ENCODE measurements at regions not wholly inside any gene's neighbourhood (a gene's known extent, or its start where the extent isn't known, plus 50 kb on each side); places are given as distances from the start of the nearest gene placed in this dataset.

DNA sequence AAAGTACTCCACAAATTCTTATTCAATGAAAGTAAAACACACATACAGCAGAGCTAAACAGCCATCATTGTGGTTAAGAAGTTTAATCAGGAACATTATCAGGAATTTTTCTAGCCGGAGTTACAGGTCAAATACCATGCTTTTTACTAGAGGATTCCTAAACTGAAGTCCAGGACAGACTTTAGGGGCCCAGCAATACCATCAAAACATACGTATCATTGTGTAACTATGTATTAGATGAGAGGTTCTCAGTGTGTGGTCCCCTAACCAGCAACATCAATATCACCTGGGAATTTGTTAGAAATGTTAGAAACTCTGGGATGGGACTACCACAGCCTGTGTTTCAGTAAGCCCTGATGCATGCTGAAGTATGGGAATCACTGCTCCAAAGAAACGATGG lies 404.2 kb upstream of the IL12A start:
- Histone ChIP-seq H3K79me2 (ENCODE audit: low read length) (no peaks in the 10 kb centered on the region), H3K4me3 (ENCODE audit: low read length) (no peak overlapping the region), H2AFZ (ENCODE audit: low read length) (no peak overlapping the region), H3K4me1 (ENCODE audit: low read length) (no peaks in the 10 kb centered on the region), H3K9ac (ENCODE audit: low read length) (no peak overlapping the region), H3K4me2 (ENCODE audit: low read depth, low read length, poor library complexity, severe bottlenecking) (no peak overlapping the region), H3K9me3 (ENCODE audit: low read length) (no peaks in the 10 kb centered on the region), H3K27ac (ENCODE audit: low read length) (no peak overlapping the region), H3K36me3 (ENCODE audit: insufficient read depth, low read length) (no peaks in the 10 kb centered on the region), H3K9me2 (replicated peaks; ENCODE audit: insufficient read depth, low read length) (no peaks in the 10 kb centered on the region), H4K20me1 (ENCODE audit: insufficient read depth, low read depth, low read length) (no peaks in the 10 kb centered on the region), H3K27me3 (ENCODE audit: low read length) (no peaks in the 10 kb centered on the region)
- no peak for DNase-seq

DNA sequence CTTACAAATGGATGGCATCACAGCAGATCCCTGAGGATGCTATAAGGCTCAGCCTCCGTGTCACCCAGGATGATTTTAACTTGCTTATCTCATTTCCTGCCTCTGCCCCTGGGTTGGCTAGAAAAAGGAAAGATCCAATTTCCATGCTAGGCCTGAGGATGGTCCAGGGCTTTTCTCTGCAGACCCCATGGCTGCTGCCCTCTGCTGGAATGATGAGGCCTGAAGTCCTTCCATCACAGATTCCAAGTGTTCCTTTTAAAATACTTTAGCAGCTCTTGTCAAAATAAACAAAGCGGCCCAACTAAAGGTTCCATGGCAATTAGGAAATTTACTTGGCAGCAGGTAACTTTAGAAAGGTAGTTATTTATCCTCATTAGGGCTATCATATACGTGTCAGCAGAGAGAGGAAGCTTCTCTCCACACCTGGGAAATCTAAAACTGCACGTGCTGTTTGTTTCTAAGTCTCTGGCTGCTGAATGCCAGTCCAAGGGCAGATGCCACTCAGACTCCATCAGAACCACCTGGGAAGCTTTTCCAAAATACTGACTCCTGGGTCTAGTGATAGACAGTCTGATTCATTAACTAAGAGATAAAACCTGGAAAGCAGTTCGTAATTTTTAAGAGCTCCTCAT lies 401.9 kb upstream of the IL12A start:
- Histone ChIP-seq H3K36me3 (ENCODE audit: insufficient read depth, low read length) (no peaks in the 10 kb centered on the region), H3K4me2 (ENCODE audit: low read depth, low read length, poor library complexity, severe bottlenecking) (no peak overlapping the region), H3K9me3 (ENCODE audit: low read length) (no peaks in the 10 kb centered on the region), H4K20me1 (ENCODE audit: insufficient read depth, low read depth, low read length) (no peaks in the 10 kb centered on the region), H2AFZ (ENCODE audit: low read length) (no peak overlapping the region), H3K79me2 (ENCODE audit: low read length) (no peaks in the 10 kb centered on the region), H3K9ac (ENCODE audit: low read length) (no peak overlapping the region), H3K9me2 (replicated peaks; ENCODE audit: insufficient read depth, low read length) (no peaks in the 10 kb centered on the region), H3K4me1 (ENCODE audit: low read length) (no peaks in the 10 kb centered on the region), H3K27me3 (ENCODE audit: low read length) (no peaks in the 10 kb centered on the region), H3K27ac (ENCODE audit: low read length) (no peak overlapping the region), H3K4me3 (ENCODE audit: low read length) (no peak overlapping the region)
- no peak for DNase-seq

DNA sequence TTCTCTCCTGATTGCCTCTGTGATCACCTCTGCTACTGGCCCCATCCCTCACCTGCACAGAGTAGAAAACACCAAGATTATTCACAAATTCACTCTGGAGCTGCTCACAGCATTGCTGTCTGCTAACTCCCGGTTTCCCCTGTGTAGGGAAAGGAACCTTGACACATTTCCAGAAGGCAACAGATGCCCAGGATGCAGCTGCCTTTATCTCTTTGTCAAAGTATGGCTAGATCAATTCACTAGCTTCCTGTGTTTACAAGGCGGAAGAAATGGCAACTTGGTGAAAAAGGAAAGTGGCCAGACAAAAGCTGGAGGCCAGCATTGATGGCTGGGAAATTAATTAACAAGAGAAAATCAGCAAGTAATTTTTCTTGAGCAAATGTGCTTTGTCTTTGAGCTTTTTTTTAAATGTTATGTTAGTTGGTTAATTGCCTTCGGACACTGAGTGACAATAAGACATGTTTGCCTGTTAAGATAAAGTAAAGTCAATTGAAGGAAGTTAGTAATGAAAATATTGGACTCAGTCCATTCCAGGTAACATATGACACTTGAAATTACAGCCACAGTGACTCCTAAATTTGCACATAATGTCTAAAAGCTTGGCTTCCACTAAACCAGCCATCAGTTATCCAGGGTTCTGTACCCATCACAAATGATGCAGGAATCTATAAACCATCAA lies 394.6 kb upstream of the IL12A start:
- H3K27me3 ChIP-seq (ENCODE audit: low read length), result no peaks in the 10 kb centered on the region
- H3K9me3 ChIP-seq (ENCODE audit: low read length), result no peaks in the 10 kb centered on the region
- H3K4me3 ChIP-seq (ENCODE audit: low read length), result no peak overlapping the region
- H3K9ac ChIP-seq (ENCODE audit: low read length), result no peak overlapping the region
- H3K79me2 ChIP-seq (ENCODE audit: low read length), result no peaks in the 10 kb centered on the region
- no peaks in the 10 kb centered on the region for H3K9me2 ChIP-seq (replicated peaks; ENCODE audit: insufficient read depth, low read length)
- no peak for DNase-seq
- H4K20me1 ChIP-seq (ENCODE audit: insufficient read depth, low read depth, low read length), result no peaks in the 10 kb centered on the region
- no peaks in the 10 kb centered on the region for H3K4me1 ChIP-seq (ENCODE audit: low read length)
- H3K36me3 ChIP-seq (ENCODE audit: insufficient read depth, low read length), result no peaks in the 10 kb centered on the region
- H2AFZ ChIP-seq (ENCODE audit: low read length), result no peak overlapping the region
- no peak overlapping the region for H3K27ac ChIP-seq (ENCODE audit: low read length)
- H3K4me2 ChIP-seq (ENCODE audit: low read depth, low read length, poor library complexity, severe bottlenecking), result no peak overlapping the region

DNA sequence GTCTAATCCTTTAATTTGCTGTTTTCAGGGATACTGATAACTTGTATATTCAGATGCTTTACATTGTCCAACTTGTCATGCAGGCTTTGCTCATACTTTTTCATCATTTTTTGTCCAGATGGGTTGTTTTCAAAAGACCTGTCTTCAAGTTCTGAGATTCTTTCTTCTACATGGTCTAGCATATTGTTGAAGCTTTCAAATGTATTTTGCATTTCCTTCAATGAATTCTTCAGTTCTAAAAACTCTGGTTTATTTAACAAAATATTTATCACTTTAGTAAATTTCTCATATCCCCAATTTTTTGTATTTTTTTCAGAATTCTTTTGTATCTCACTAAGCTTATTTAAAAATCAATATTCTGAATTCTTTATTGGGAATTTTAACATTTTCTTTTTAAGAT lies 388.3 kb upstream of the IL12A start:
- Histone ChIP-seq H3K4me1 (ENCODE audit: low read length) (no peaks in the 10 kb centered on the region), H3K79me2 (ENCODE audit: low read length) (no peaks in the 10 kb centered on the region), H3K9me3 (ENCODE audit: low read length) (peaks cover 6% of the 10 kb centered on the region; the same call in 1 of the 2 replicates), H3K9ac (ENCODE audit: low read length) (no peak overlapping the region), H2AFZ (ENCODE audit: low read length) (no peak overlapping the region), H3K4me2 (ENCODE audit: low read depth, low read length, poor library complexity, severe bottlenecking) (no peak overlapping the region), H3K27ac (ENCODE audit: low read length) (no peak overlapping the region), H3K27me3 (ENCODE audit: low read length) (no peaks in the 10 kb centered on the region), H3K4me3 (ENCODE audit: low read length) (no peak overlapping the region), H4K20me1 (ENCODE audit: insufficient read depth, low read depth, low read length) (no peaks in the 10 kb centered on the region), H3K9me2 (replicated peaks; ENCODE audit: insufficient read depth, low read length) (no peaks in the 10 kb centered on the region), H3K36me3 (ENCODE audit: insufficient read depth, low read length) (no peaks in the 10 kb centered on the region)
- DNase-seq, result peak; percentile 56

DNA sequence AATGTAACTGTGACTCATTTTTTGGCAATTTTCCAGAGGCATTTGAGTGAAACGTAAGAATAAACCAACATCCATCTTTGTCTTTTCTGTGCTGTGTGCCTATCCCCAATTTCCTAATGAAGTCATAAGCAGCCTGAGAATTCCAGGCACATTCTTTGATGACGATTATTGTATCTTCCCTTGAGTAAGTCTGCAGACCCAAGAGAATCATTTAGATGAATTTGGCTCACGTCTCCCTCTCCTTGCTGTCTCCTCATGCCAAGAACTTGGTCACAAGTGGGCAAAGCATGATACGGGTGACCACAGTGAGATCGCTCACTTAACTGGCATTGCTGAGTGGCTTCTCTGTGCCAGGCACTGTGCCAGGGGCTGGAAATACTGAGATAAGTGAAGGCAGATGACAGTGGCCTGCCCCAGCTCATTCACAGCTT lies 384.5 kb upstream of the IL12A start:
- Histone ChIP-seq H3K4me3 (ENCODE audit: low read length) (no peak overlapping the region), H3K79me2 (ENCODE audit: low read length) (no peaks in the 10 kb centered on the region), H3K9me2 (replicated peaks; ENCODE audit: insufficient read depth, low read length) (no peaks in the 10 kb centered on the region), H3K27me3 (ENCODE audit: low read length) (no peaks in the 10 kb centered on the region), H3K9me3 (ENCODE audit: low read length) (peaks cover 6% of the 10 kb centered on the region; the same call in 1 of the 2 replicates), H3K9ac (ENCODE audit: low read length) (no peak overlapping the region), H4K20me1 (ENCODE audit: insufficient read depth, low read depth, low read length) (no peaks in the 10 kb centered on the region), H2AFZ (ENCODE audit: low read length) (no peak overlapping the region), H3K4me2 (ENCODE audit: low read depth, low read length, poor library complexity, severe bottlenecking) (no peak overlapping the region), H3K36me3 (ENCODE audit: insufficient read depth, low read length) (no peaks in the 10 kb centered on the region), H3K4me1 (ENCODE audit: low read length) (no peaks in the 10 kb centered on the region), H3K27ac (ENCODE audit: low read length) (no peak overlapping the region)
- DNase-seq, result no peak

DNA sequence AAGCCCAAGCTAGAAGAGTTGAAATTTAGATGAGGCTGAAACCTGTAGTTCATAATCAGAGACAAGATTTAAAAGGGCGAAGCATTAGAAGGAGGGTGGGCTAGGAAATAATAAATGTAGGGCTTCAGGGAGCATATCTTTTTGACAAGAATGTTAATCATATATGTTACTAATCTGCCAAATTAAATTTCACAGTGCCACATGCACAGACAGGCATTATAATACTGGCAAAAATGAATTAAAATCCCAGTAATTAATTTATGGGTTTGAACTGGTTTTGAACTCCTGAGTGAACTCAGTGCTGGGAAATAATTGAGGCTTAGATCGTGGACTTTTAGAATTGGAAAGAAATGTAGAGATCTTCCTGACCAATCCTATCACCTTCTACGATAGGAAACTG lies 383.5 kb upstream of the IL12A start:
- Histone ChIP-seq H3K27me3 (ENCODE audit: low read length) (no peaks in the 10 kb centered on the region), H3K4me3 (ENCODE audit: low read length) (no peak overlapping the region), H3K4me1 (ENCODE audit: low read length) (no peaks in the 10 kb centered on the region), H3K9me3 (ENCODE audit: low read length) (peaks cover 6% of the 10 kb centered on the region; the same call in 1 of the 2 replicates), H3K79me2 (ENCODE audit: low read length) (no peaks in the 10 kb centered on the region), H3K4me2 (ENCODE audit: low read depth, low read length, poor library complexity, severe bottlenecking) (no peak overlapping the region), H3K36me3 (ENCODE audit: insufficient read depth, low read length) (no peaks in the 10 kb centered on the region), H4K20me1 (ENCODE audit: insufficient read depth, low read depth, low read length) (no peaks in the 10 kb centered on the region), H3K27ac (ENCODE audit: low read length) (no peak overlapping the region), H3K9me2 (replicated peaks; ENCODE audit: insufficient read depth, low read length) (no peaks in the 10 kb centered on the region), H3K9ac (ENCODE audit: low read length) (no peak overlapping the region), H2AFZ (ENCODE audit: low read length) (no peak overlapping the region)
- no peak for DNase-seq

DNA sequence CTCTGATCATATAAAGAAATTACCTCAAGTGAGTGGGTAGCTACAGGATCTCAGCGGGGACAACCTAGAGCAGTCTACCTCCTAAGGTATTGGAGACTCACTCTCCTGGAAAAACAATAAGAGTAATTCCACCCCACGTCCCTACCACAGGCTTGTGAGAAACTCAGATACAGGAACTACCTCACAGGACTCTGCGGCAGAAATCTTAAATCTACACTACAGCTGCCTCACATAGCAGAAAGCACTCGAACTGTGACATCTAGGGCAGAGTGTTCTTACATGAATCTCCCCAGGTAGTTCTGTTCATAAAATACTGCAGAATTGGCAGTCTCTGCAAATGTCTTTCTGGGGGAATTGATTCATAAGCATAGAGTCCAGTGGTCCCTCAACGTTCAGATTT lies 382.9 kb upstream of the IL12A start:
- H3K79me2 ChIP-seq (ENCODE audit: low read length), result no peaks in the 10 kb centered on the region
- no peak overlapping the region for H3K4me2 ChIP-seq (ENCODE audit: low read depth, low read length, poor library complexity, severe bottlenecking)
- no peak overlapping the region for H3K9ac ChIP-seq (ENCODE audit: low read length)
- H2AFZ ChIP-seq (ENCODE audit: low read length), result no peak overlapping the region
- no peaks in the 10 kb centered on the region for H3K9me2 ChIP-seq (replicated peaks; ENCODE audit: insufficient read depth, low read length)
- H4K20me1 ChIP-seq (ENCODE audit: insufficient read depth, low read depth, low read length), result no peaks in the 10 kb centered on the region
- H3K27me3 ChIP-seq (ENCODE audit: low read length), result no peaks in the 10 kb centered on the region
- no peaks in the 10 kb centered on the region for H3K36me3 ChIP-seq (ENCODE audit: insufficient read depth, low read length)
- peaks cover 3% of the 10 kb centered on the region; the same call in 1 of the 2 replicates for H3K9me3 ChIP-seq (ENCODE audit: low read length)
- H3K4me3 ChIP-seq (ENCODE audit: low read length), result no peak overlapping the region
- no peak for DNase-seq
- no peaks in the 10 kb centered on the region for H3K4me1 ChIP-seq (ENCODE audit: low read length)
- no peak overlapping the region for H3K27ac ChIP-seq (ENCODE audit: low read length)

DNA sequence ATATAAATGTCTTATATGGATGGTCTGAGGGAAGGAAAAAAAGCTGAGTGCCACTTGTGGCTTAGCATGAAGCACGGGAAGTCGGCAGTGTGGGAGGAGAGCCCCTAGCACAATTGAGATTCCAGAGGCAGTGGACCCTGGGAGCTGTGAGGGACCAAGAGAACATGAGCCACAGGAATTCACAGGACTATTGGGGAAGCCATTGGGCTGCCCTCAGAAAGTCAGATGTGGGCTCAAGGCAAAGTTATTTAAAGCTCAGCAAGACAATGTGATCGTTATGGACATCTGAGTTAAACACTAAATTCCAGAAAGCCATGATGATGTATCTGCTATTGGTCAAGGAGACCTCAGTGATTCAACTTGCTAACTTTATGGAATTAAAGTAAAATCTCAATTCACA lies 380.8 kb upstream of the IL12A start:
- H3K9me2 ChIP-seq (replicated peaks; ENCODE audit: insufficient read depth, low read length), result no peaks in the 10 kb centered on the region
- H3K9me3 ChIP-seq (ENCODE audit: low read length), result no peaks in the 10 kb centered on the region
- H3K27me3 ChIP-seq (ENCODE audit: low read length), result no peaks in the 10 kb centered on the region
- DNase-seq, result no peak
- no peak overlapping the region for H3K4me3 ChIP-seq (ENCODE audit: low read length)
- no peaks in the 10 kb centered on the region for H3K79me2 ChIP-seq (ENCODE audit: low read length)
- H4K20me1 ChIP-seq (ENCODE audit: insufficient read depth, low read depth, low read length), result no peaks in the 10 kb centered on the region
- no peaks in the 10 kb centered on the region for H3K4me1 ChIP-seq (ENCODE audit: low read length)
- H2AFZ ChIP-seq (ENCODE audit: low read length), result no peak overlapping the region
- H3K4me2 ChIP-seq (ENCODE audit: low read depth, low read length, poor library complexity, severe bottlenecking), result no peak overlapping the region
- H3K36me3 ChIP-seq (ENCODE audit: insufficient read depth, low read length), result no peaks in the 10 kb centered on the region
- H3K27ac ChIP-seq (ENCODE audit: low read length), result no peak overlapping the region
- H3K9ac ChIP-seq (ENCODE audit: low read length), result no peak overlapping the region
